ENCODE measurements at regions not wholly inside any gene's neighbourhood (a gene's known extent, or its start where the extent isn't known, plus 50 kb on each side); places are given as distances from the start of the nearest gene placed in this dataset. TPM values are rescaled to one million over a fixed set of nuclear protein-coding genes. Genes with fewer than 3 reads are reported as not detected.

GRCh38 chr12:24008166-24008565 lies 58.7 kb upstream of the SOX5 start:
- Mint-ChIP-seq H3K4me1 (ENCODE audit: low read depth) (no peaks in the 10 kb centered on the region), H3K9me3 (ENCODE audit: low read depth) (no peaks in the 10 kb centered on the region), H3K27ac (no peak overlapping the region), H3K27me3 (no peaks in the 10 kb centered on the region), H3K36me3 (ENCODE audit: insufficient read depth) (no peaks in the 10 kb centered on the region), H3K4me3 (ENCODE audit: low read depth) (no peak overlapping the region)
- no peak for DNase-seq (ENCODE audit: low spot score, unreplicated experiment)
- TF ChIP-seq, protein P1, sequence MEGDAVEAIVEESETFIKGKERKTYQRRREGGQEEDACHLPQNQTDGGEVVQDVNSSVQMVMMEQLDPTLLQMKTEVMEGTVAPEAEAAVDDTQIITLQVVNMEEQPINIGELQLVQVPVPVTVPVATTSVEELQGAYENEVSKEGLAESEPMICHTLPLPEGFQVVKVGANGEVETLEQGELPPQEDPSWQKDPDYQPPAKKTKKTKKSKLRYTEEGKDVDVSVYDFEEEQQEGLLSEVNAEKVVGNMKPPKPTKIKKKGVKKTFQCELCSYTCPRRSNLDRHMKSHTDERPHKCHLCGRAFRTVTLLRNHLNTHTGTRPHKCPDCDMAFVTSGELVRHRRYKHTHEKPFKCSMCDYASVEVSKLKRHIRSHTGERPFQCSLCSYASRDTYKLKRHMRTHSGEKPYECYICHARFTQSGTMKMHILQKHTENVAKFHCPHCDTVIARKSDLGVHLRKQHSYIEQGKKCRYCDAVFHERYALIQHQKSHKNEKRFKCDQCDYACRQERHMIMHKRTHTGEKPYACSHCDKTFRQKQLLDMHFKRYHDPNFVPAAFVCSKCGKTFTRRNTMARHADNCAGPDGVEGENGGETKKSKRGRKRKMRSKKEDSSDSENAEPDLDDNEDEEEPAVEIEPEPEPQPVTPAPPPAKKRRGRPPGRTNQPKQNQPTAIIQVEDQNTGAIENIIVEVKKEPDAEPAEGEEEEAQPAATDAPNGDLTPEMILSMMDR (IDR thresholded peaks at IDR 0.05; ENCODE audit: unreplicated experiment), result no peak

Small RNAs in the stretch of these regions (microRNA-seq; reads per million reads assigned to microRNA genes)
- not detected for gene MIR920 (ENCODE audit: borderline number of aligned reads, unreplicated experiment)
